ENCODE measurements at regions not wholly inside any gene's neighbourhood (a gene's known extent, or its start where the extent isn't known, plus 50 kb on each side); places are given as distances from the start of the nearest gene placed in this dataset.

DNA sequence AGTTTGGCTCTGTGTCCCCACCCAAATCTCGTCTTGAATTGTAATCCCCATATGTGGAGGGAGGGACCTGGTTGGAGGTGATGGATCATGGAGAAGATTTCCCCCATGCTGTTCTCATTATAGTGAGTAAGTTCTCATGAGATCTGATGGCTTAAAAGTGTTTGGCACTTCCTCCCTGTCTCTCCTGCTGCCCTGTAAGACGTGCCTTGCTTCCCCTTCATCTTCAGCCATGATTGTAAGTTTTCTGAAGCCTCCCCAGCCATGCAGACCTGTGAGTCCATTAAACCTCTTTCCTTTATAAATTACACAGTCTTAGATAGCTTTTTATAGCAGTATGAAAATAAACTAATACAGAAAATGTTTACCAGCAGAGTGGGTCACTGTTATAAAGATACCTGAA, 577.6 kb downstream of the UTRN start:
- DNase-seq (ENCODE audit: low spot score) (no peak), FAIRE-seq (no peak)

DNA sequence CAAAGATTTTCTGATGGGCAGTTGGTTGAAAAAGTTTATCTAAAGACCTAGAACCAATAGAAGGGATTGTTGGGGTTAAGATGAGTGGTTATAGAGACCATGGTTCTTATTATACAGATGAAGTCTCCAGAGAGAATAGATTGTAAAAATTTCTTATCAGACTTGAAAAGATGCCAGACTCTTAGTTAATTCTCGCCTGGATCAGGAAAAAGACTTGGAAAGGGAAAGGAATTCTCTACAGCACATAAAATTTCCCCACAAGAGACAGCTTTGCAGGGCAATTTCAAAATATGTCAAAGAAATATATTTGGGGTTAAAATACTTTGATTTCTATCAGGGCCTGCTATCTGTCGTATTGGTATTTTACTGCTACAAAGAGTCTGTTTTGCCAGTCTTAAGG, 582.6 kb downstream of the UTRN start:
- FAIRE-seq = no peak
- DNase-seq (ENCODE audit: low spot score) = no peak

DNA sequence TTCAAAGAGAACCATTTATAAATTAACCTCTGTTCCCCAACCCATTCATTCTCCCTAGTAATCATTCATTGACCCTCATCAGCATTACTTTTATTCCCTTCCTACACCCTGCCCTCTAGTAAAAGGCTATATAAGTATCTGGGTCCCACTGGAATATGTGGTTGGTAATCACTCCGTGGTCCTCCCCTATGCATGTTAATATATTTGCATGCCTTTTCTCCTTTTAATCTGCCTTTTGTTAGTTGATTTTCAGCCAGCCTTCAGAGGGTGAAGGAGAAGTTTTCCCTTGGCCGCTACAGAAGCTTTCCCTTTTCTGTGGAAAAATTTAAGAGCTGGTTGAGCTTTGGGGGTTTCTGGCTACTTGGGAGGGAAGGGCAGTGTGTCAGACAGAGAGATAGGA, 585.6 kb downstream of the UTRN start:
- no peak for FAIRE-seq
- no peak for DNase-seq (ENCODE audit: low spot score)

DNA sequence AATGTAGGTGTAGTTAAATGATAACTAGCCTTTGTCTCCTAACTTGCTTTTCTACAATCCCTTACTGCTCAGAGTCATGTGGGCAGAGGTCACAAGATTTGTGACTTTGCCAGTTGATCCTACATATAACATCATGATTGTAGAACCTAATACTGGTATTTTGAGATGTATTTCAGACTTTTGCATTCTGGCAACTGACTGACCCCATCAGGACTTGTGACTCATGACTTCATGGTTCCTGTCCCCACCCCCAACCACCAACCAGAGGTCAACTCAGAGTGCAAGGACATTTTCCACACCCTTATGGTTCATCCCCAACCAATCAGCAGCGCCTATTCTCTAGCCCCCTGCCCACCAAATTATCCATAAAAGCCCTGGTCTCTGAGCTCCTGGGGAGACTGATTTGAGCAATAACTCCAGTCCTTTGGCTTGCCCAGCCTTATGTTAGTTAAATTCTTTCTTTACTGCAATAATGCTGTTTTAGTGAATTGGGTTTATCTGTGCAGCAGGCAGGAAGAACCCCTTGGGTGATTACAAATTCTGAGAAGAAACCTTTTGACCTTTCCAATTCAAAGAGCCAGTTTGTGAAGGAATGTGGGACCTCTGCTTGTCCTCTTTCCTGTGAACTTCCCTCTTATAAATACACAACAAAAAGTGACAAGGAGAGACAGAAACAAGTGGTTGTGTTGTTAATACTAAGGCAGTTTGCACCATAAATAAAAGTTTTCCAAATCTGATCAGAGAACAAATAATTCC, 588.7 kb downstream of the UTRN start:
- DNase-seq (ENCODE audit: low spot score) (no peak), FAIRE-seq (no peak)

DNA sequence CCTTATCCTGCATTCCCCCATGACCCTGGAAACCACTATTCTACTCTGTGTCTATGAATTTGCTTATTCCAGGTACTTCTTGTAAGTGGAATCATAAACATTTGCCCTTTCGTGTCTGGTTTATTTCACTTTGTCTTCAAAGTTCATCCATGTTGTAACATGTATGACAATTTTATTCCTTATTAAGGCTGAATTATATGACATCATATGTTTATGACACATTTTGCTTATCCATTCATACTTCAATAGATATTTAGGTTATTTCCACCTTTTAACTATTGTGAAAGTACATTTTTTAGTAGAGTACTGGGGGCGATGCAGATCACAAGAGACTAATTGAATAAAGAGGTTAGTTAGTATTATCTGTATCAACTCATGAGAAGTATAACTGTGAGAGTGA, 591.6 kb downstream of the UTRN start:
- FAIRE-seq = no peak
- DNase-seq (ENCODE audit: low spot score) = no peak

DNA sequence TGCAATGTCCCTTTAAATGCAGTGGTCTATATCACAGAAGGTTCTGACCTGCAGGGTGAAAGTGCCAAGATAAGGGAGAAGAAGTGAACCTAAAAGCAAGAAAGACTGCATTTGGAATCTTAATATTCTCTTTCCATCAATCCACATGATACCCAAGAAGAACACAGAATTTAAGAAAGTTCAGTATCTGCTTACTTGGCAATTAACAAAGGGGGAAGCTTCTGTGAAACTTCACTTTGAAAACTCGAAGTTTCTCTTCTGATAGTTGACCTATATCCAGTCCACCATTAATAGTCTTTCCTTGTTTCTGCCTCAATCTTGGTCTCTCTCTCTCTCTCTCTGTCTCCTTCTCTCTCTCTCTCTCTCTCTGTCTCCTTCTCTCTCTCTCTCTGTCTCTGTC, 592.0 kb downstream of the UTRN start:
- no peak for FAIRE-seq
- DNase-seq (ENCODE audit: low spot score) = no peak

DNA sequence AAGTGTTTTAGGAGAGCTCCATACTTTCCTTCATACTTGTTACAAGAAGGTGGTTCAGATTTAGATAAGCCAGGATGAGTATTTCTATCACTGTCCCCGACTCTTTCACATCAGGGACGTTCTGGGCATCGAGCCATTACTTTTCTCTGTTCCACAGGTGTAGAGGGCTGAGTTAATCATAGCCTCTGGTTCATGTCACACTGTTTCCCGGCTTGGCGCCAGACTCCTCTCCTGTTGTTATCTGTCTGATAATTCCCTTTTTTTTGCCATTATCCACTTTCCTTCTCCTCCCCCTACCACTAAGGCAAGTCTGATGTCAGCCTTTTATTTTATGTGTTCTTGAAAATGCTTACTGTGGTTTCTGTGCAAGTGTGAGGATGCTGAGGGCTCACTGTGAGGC, 593.4 kb downstream of the UTRN start:
- FAIRE-seq (no peak), DNase-seq (ENCODE audit: low spot score) (no peak)

DNA sequence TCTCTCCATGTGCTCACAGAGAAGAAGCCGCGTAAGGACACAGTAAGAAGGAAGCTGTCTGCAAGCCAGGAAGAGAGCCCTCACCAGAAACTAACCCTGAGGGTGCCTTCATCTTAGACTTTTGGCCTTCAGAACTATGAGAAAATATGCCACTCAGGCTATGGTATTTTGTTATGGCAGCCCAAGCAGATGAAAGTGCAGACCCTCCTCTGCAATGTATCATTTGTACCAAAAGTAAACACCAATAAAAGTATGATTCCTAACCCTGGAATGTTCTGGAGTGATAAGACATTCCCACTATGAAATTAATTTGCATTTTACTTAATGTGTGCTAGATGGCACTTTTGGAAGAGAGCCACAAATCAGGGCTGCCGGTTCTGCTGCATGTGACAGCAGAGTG, 594.3 kb downstream of the UTRN start:
- no peak for FAIRE-seq

DNA sequence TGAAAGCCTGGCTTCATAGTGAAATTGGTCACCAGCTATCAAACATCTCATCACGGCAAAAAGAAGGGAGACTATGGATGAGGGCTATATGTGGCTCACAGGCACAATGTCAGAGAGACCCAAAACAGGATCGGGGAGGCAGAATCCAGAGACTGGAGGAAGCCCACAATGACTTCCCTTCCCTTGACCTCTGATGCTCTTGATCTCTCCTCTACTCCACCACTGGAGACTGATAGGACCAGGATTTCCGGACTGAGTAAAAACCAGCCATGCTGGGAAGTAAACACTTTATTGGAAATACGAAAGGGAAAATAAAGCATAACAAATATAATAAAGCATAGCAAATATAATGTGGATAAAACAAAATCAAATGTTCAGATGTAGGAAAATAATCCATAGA, 597.3 kb downstream of the UTRN start:
- no peak for DNase-seq (ENCODE audit: low spot score)

More for the DNA sequence above, 594.3 kb downstream of the UTRN start:
- DNase-seq (ENCODE audit: low spot score) = no peak

DNA sequence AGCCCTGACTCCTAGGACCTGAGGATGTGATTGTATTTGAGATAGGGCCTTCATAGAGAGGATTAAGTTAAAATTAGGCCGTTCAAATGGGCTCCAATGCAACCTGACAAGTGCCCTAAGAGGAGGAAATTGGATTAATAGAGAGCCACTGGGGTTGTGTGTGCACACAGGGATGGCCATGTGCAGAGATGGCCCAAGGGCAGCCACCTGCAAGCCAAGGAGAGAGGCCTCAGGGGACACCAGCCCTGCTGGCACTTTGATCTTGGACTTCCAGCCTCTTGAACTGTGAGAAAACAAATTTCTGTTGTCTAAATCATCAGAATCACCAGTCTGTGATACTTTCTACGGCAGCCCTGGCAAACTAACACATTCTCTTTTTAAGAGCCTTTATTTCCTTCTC, 598.8 kb downstream of the UTRN start:
- no peak for FAIRE-seq
- no peak for DNase-seq (ENCODE audit: low spot score)

More for the DNA sequence above, 597.3 kb downstream of the UTRN start:
- FAIRE-seq = no peak

DNA sequence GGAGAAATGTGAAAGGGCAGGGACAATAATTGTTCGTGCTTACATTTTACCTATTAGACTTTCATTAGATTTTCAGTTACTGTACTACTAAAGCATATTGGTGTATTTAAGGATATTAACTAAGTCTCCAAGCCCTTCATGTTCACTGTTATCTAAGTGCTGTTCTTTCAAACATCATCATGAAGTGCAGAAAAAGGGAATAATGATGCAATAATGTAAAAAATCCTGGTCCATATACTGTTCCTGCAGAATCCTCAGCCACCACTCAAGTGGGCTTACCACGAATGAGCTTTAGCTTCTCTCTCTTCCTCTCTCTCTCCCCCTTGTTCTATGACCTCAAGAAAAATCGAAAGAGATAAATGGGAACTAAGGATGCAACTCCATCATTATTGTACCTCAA, 600.7 kb downstream of the UTRN start:
- DNase-seq (ENCODE audit: low spot score) (no peak), FAIRE-seq (no peak)

DNA sequence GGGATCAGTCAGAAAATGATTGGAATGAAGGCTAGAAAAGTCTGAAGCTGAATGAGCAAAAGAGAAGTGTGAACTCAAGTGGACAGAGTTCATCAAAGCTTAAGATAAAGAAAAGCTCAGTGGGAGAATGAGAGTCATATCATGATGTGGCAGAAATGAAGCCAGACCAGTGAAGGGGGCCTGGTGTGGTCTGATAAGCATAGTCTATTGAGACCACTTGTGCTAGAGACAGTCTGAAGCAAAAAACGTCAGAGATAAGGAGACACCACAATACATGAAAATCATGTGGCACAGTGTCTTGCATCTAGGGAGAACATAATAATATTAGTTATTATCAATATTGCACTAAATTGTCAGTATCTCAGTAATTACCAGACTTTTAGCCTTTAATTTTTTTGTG, 601.5 kb downstream of the UTRN start:
- no peak for FAIRE-seq
- no peak for DNase-seq (ENCODE audit: low spot score)

DNA sequence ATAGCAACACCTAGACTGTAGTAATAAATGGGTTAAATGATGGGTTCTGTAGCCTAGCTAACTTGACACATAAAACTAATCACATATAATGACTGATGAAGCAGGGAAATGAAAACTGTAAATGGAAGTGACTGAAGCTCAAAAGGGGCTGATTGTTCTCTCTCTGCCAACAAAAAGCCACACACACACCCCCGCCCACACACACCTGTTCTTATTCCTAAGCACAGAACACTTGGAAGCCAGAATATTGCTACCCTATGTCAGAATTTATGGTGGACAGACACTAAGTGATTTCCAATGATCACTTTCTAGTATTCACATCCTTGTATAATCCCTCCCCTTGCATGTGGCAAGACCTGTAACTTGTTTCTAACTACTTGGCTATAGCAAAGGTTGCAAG, 603.5 kb downstream of the UTRN start:
- DNase-seq (ENCODE audit: low spot score) = no peak
- no peak for FAIRE-seq

DNA sequence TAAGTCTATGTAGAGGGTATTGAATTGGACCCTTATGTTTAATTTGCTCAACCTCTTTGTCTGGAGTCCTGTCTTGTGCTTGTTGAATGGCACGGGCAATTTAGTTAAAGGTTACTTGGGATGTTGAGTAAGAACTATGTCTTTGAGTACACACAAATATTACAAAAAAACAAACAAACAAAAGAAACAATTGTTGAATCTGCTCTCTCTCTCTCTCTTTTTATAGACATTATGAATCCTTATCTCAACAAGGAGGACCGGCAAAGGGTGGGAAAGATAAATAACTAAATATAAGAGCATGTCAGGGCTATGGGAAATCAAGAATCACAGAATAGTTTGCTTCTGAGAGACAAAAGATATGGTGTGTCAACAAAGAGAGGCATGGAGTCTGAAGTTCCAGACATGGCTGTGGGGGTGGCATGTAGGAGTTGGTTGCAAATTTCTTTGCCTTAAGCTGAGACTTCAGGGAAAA, 608.6 kb downstream of the UTRN start:
- DNase-seq (ENCODE audit: low spot score) (no peak), FAIRE-seq (no peak)

DNA sequence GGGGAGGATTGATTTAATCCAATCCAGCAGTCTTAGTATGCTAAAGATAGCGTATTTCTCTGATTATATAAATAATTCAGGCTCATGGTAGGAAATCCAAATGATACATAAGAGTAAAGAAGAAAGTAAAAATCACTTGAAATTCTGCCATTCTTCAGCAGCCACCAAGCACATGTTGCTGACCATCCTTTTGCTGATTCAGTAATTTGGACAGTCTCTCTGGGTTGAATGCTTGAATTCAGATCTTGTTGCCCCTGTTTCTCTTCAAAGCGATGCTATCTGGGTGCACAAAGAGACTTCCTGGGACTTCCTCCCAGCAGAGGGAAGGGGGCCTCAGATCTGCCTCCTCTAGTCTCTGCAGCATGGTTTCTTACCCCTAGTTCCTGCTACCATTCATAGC, 609.1 kb downstream of the UTRN start:
- DNase-seq (ENCODE audit: low spot score) (no peak), FAIRE-seq (no peak)

DNA sequence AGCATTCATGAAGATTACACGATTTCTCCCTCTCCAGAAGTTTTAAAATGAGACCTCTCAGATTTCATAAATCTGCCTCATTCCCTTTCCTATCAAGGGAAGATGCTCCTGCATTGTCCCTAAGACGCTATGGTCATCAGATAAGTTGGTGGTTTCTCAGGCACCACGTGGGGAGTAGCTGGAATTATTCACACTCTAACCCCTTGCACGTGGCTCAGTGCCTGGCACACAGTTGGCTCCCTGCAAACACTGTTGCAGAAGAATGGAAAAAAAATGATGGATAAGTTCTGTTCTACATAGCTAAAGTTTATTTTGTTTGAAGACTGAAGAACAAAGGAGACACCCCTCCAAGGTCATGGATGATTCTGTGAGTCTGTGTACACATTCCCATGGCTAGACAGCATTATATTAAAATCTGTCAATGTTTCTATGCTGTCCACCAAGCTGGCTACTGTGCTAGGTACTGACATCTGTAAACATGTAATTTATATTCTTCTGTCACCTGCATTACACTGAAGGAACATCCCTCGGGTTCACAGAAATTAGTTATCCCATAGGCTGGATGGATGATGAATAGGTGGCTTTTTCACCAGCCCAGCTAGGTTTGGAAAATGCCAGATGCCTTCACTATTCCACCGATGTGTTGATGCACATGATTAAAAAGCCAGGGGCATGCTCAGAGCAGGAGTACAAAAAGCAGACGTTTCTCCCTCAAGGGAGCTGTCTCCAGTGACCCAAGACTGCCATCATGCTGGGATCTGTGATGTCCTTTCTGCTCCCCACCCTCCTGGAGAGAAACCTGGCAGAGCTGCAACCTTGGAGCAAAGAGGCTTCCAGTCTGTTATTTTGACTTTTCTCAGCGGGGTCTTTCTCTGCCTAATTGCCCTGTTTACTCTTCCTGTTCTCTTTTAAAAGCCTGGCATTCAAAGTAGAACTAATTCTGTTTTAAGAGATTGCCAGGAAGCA, 610.5 kb downstream of the UTRN start:
- no peak for DNase-seq (ENCODE audit: low spot score)

DNA sequence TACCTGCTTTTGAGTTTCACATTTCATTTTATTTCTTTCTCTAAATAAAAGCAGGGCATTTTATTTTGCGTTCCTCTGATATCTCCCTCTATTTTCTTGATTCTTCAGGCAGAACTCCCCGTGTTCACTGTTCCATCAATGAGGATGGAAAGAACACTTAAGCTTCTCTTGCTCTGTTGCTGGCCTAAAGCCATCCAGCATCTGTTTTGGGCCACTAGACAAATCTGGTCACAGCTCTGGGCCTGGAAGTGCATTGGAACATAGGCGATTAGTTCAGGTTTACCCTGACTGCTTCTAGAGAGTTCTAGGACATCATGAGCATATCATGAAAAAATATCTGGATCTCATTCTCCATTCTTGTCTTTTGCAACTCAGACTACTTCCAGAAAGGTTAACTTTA, 611.2 kb downstream of the UTRN start:
- FAIRE-seq (no peak), DNase-seq (ENCODE audit: low spot score) (no peak)

More for the DNA sequence above, 610.5 kb downstream of the UTRN start:
- no peak for FAIRE-seq

DNA sequence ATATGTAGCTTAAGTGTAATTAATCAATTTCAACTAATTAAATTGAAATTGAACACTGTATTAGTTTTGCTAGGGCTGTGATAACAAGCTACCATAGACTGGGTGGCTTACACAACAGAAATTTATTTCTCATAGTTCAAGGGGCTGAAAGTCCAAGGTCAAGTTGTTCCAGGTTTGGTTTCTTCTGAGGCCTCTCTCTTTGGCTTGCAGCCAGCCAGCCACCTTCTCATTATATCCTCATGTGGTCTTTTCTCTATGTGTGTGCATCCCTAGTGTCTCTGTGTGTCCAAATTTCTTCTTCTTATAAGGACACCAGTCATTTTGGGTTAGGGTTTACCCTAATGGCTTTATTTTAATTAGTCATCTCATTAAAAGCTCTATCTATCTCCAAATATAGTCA, 611.7 kb downstream of the UTRN start:
- FAIRE-seq (no peak), DNase-seq (ENCODE audit: low spot score) (no peak)

DNA sequence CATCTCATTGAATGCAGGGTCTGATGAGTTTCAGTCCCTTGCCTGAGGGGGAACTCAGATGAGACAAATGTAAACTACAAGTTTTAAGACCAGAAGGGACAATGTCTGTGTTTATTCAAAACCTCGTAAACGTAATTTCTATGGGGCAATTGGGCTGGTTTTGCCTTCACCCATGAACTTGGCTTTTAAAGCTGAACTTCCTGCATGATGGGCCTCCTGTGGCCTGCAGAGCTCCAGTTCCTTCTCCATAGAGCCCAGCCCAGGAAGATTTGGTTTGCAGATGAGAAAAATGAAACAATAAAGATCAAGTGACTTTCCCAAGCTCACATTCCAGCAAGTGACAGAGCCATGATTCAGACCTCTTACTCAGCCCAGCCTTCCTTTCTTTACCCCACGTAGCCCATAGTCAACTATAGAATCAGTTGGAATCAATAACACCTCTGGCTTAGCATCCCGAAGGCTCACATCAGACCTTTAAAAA, 612.3 kb downstream of the UTRN start:
- FAIRE-seq (no peak), DNase-seq (ENCODE audit: low spot score) (peak; percentile 62)

DNA sequence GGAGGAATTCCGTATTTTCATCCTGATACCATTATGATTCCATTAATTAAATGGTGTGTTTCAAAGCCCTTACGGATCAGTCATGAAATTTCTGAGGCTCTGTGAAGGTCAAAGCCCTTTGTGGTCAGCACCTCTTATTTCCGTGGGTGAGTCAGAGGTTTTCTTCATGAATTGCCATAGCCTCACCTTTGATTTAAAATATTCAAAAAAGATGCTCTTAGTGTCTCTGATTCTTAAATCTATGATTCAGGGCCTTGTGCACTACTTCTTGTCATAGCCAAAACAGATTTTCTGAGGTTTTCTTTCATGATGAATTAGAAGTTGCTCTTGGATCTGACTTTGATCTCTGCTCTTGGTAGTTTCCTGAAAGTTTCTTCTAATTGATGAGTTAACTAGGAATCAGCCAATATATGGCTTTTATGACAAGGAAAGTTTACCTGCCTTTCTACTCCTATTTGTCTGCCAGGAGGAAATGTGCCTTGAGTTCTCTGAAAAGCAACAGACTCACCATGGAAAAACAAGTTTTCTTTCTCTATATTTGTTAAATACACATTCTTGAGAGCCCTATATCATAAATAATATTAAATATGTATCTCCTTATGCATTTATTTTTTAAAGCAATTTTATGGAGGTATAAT, 613.0 kb downstream of the UTRN start:
- no peak for FAIRE-seq
- DNase-seq (ENCODE audit: low spot score) = peak; percentile 37

DNA sequence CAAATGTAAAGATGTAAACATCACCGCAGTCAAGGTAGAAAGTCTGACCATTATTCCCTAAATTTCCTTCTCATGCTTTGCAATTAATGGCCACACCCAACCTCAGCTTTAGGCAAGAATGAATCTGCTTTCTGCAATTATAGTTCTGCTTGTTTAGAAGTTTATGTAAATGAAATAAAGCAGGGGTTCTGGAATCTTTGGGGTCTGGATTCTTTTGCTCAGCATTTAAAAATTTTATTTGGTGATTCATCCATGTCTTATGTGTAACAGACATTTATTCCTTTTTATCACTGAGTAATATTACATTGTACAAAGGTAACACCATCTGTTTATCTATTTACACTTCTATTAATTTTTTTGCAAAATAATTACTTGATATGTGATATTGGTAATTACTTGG, 613.6 kb downstream of the UTRN start:
- no peak for DNase-seq (ENCODE audit: low spot score)
- no peak for FAIRE-seq

DNA sequence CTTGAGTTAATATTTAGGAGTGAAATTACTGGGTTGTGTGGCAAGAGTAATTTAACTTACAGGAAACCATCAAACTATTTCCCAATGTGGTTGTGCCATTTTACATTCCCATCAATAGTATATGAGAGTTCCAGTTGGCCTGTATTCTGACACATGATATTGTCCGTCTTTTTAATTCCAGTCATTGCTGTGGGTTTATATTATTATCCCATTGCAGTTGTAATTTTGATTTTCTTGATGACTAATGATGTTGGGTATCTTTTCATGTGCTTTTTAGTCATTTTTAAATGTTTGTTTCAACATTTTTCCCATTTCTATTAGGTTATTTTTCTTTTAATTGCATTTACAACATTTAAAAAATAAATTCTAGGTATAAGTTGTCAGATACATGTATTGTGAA, 614.0 kb downstream of the UTRN start:
- FAIRE-seq (no peak), DNase-seq (ENCODE audit: low spot score) (no peak)
